ENCODE measurements at regions not wholly inside any gene's neighbourhood (a gene's known extent, or its start where the extent isn't known, plus 50 kb on each side); places are given as distances from the start of the nearest gene placed in this dataset.
A peak's percentile ranks its signal among the peaks of the same experiment; 100 is the strongest.
"Not testable (repeated sequence)": the region's sequence is repeated elsewhere in the genome, so short reads cannot be mapped to it uniquely, and the experiment has no call there.

GRCh38 chr20:50357783-50358161, 152.4 kb upstream of the PTPN1 start:
- no peak for DNase-seq (ENCODE audit: low read depth in 2 of 2)

GRCh38 chr20:50358166-50358565, 152.0 kb upstream of the PTPN1 start:
- no peak for DNase-seq (ENCODE audit: low read depth in 2 of 2)

DNA sequence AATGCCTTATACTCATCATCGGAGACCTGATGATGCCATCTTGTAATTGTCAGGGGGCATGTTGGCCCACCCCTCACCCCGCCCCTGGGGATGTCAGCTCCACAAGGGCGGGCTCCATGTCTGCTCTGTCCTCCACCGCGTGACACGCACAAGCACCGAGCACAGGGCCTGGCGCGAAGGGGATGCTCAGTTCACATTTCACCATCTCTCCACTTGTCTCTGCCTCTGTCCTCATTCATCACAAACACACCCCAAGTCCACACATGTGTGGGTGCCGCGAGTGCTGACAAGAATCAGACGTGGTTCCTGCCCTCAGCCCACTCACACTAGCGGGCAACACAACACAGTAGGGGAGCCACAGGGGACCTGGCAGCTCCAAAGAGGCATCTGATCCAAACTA, 151.2 kb upstream of the PTPN1 start:
- no peak for DNase-seq (ENCODE audit: low read depth in 2 of 2)

GRCh38 chr20:50359607-50360217, 150.5 kb upstream of the PTPN1 start:
- DNase-seq (ENCODE audit: low read depth in 2 of 2): no peak

GRCh38 chr20:50360218-50360672, 149.9 kb upstream of the PTPN1 start:
- DNase-seq (ENCODE audit: low read depth in 2 of 2): no peak

DNA sequence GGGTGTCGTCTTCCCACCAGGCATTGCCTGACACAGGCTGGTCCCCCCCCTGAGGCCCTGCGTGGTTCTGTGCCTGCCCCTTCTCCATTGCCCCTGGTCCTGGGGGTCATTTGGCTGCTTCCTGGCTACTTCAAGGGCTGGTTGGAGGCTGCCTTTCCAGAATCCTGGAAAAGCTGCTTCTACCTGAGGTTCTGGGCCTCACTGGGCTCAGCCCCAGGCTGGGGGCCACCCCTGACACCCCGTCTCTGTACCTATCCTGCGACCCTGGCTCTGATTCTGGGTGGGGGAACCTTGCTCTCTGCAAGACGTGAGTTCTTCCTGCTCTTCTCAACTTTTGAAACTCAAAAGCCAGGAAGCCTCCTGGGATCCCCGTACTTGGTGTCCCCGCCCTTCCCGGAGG, 149.3 kb upstream of the PTPN1 start:
- no peak for DNase-seq (ENCODE audit: low read depth in 2 of 2)

- DNase-seq (ENCODE audit: low read depth in 2 of 2): not testable (repeated sequence)
These were observed 148.0 kb upstream of the PTPN1 start for GRCh38 chr20:50362177-50362576.

DNA sequence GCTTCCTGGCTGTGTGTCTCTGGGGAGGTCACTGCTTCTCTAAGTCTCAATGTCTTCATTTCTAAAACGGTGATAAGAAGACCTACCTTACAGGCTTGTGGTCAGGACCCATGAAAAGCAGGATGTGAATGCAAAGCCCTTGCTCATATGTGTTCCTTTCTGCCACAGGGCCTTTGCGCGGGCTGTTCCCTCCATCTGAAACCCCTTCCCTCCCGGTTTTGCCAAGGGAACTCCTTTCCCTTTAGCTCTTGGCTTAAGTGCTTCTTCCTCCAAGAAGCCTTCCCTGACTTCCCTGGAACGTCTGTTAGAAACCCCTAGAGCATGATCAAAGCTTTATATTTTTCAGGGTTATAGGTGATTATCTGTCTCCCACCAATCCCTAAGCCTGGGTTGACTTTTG, 147.2 kb upstream of the PTPN1 start:
- DNase-seq (ENCODE audit: low read depth in 2 of 2): no peak

- DNase-seq (ENCODE audit: low read depth in 2 of 2): no peak
These were observed 146.7 kb upstream of the PTPN1 start for GRCh38 chr20:50363479-50363878.

GRCh38 chr20:50364542-50364941, 145.6 kb upstream of the PTPN1 start:
- no peak for DNase-seq (ENCODE audit: low read depth in 2 of 2)

- peak; percentile 95 to 97 for DNase-seq (ENCODE audit: low read depth in 2 of 2)
These were observed 143.7 kb upstream of the PTPN1 start for GRCh38 chr20:50366270-50367103.

- DNase-seq (ENCODE audit: low read depth in 2 of 2): no peak
These were observed 143.0 kb upstream of the PTPN1 start for GRCh38 chr20:50367104-50367674.

- DNase-seq (ENCODE audit: low read depth in 2 of 2): no peak
These were observed 142.3 kb upstream of the PTPN1 start for GRCh38 chr20:50367739-50368375.

GRCh38 chr20:50368386-50368785, 141.8 kb upstream of the PTPN1 start:
- DNase-seq (ENCODE audit: low read depth in 2 of 2): no peak

DNA sequence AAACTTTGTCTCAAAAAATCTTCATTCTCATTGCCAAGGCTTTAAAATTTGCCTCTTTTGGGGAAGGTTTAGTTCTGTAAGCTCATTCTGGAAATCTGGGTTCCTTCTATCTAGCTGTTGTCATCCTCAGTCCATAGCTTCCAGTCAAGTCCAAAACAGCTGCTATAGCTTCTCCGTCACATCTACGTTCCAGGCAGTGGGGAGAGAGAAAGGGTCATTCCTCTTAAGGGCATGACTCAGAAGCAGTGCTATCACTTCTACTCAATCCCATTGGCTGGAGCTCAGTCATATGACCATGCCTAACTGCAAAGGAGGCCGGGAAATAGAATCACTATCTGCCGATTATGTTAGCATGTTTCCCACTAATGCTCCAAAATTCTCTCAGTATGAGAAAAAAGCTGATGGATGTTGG, 141.4 kb upstream of the PTPN1 start:
- DNase-seq (ENCODE audit: low read depth in 2 of 2): no peak

- no peak for DNase-seq (ENCODE audit: low read depth in 2 of 2)
These were observed 140.8 kb upstream of the PTPN1 start for GRCh38 chr20:50369225-50370035.

GRCh38 chr20:50370036-50370566, 140.1 kb upstream of the PTPN1 start:
- no peak for DNase-seq (ENCODE audit: low read depth in 2 of 2)

GRCh38 chr20:50371878-50372769, 138.1 kb upstream of the PTPN1 start:
- DNase-seq (ENCODE audit: low read depth in 2 of 2): no peak

DNA sequence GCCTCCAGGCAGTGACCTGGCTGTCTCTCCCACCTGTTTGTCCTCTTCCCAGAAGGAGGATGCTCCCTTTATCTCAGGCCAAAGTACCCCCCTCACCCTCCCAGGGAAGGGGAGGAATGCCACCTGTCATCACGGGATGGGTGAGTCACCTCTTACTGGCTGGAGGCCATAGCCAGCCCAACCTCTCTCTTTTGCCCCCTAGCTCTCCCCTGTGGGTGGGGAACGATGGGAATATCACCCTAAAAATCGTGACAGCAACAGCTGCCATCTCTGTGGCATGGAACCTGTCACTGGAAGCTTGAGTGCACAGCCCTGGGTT, 137.5 kb upstream of the PTPN1 start:
- DNase-seq (ENCODE audit: low read depth in 2 of 2): peak in 1 of 2 donors; percentile 44

DNA sequence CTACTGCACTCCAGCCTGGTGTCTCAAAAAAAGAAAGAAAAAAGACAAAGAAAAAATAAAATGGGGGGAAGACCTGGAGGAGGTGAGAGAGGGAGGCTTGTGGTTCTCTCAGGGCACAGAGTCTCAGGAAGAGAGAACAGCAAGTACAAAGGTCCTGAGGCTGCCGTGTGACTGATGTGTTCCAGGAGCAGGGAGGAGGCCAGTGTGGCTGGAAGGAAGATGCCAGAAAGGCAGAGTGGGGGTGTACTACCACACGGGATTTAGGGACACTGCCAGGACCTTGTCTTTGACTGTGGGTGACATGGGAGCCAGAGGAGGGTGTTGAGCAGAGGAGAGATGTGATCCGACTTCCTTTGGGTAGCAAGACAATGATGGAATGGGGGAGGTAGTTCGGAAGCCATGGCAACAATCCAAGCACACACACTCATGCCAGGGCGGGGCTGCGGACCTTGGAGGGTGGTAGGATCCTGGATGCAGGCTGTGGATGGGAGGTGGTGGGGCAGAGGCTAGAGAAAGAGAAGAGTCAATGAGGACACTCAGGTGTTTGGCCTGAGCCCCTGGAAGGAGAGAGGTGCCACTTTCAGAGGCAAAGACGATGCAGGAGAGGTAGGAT, 136.4 kb upstream of the PTPN1 start:
- peak in 1 of 2 donors; percentile 9 for DNase-seq (ENCODE audit: low read depth in 2 of 2)

All from dermis microvascular lymphatic vessel endothelial cell (primary cell).